Erythroblast (primary cell): ENCODE measurements at regions not wholly inside any gene's neighbourhood (a gene's known extent, or its start where the extent isn't known, plus 50 kb on each side); places are given as distances from the start of the nearest gene placed in this dataset.

Source experiments
- GATA1 ChIP-seq: IDR thresholded peaks from 2 replicates; pipeline ENCODE4 v1.6.1; 2011; ENCODE audit warnings: low read depth, mild to moderate bottlenecking, control low read depth, low read length, moderate library complexity
- POLR2A ChIP-seq: IDR thresholded peaks from 2 replicates; pipeline ENCODE4 v1.6.1; 2011; ENCODE audit warnings: mild to moderate bottlenecking, low read length

- TF ChIP-seq POLR2A (no peak), GATA1 (no peak)
These were observed 666.5 kb downstream of the ADCYAP1 start for GRCh38 chr18:1571206-1571605.
